ENCODE measurements at regions not wholly inside any gene's neighbourhood (a gene's known extent, or its start where the extent isn't known, plus 50 kb on each side); places are given as distances from the start of the nearest gene placed in this dataset.

- DNase-seq = no peak
Observed at GRCh38 chr15:98203872-98204660, 243.6 kb downstream of the ARRDC4 start.

DNA sequence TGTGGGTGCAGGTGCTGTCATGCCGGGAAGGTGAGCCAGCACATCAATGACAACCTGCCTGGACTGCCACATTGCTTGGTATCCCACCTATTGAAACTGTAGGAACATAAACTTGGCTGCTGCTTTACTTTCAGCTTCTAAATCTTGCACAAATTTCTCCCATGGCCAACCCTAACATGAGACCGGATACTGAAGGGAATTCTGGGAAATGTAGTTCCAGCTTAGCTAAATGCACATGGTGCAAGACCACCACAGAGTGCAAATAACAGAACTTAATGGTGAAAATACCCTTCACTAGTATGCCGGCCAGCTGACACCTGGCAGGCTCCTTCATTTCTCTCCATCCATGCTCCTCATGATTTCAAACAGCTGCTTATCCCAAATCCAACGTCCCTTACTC, 247.4 kb downstream of the ARRDC4 start:
- no peak for DNase-seq

DNA sequence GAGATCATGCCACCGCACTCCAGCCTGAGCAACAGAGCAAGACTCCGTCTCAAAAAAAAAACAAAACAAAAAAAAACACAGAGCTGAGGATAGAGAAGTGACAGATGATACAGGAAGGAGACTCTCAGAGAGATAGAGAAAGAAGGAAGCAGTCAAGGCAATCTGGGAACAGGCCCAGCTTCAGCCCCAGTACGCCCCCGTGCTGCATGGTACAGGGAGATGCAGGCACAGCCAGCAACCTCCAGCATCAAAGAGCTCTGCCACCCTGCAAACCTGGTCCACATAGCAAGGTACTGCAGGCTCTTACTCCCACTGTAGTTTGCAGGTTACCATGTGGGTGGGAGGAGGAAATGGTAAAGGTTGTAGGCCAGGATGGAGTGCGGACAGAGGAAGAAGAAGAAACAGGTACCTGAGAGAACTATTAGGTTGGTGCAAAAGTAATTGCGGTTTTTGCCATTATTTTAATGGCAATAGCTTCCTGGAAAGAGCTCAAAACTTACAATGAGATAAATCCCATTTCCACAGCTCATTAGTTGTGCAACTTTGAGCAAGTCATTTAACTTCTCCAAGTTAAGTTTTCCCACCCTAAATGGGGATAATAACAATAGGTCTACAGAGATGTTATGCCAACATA, 253.0 kb downstream of the ARRDC4 start:
- DNase-seq = no peak

- DNase-seq = no peak
Observed at GRCh38 chr15:98216166-98216565, 255.7 kb downstream of the ARRDC4 start.

DNA sequence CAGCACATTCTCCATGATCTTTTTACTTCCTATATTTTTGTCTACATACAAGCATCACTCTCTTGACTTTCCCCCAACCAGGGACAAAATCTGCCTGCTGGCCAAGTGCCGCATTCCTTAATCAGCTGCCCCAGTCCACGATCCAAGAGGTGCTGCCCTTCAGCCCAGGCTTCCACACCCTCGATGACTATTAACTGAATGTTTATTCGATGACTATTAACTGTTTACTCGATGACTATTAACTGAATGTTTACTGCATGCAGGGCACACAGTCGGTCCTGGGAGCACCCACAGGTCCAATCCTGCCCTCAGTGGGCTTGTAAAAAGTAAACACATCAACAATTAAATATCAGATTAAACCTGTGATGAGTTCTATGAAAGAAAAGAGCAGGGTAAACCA, 256.9 kb downstream of the ARRDC4 start:
- no peak for DNase-seq

- DNase-seq = no peak
Observed at GRCh38 chr15:98221144-98221543, 260.6 kb downstream of the ARRDC4 start.

- DNase-seq = no peak
Observed at GRCh38 chr15:98221577-98221976, 261.1 kb downstream of the ARRDC4 start.

DNA sequence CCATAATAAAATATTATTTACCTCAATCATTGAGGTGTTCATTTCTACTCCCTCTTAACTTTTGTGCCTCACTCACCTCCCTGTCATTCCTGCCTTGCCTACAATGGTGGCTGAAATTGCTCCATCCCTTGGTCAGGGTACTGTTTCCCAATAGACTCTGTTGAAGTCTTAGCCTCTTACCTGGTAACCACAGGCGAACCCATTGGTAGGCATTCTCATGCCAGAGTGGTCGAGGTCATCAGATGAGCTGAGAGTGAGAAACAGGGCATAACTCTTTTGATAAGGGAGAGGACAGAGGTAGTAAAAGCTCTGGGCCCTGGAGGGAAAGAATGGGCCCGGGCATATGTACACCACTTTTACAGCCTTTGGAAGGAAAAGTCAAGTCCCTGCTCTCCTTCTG, 265.6 kb downstream of the ARRDC4 start:
- no peak for DNase-seq

GRCh38 chr15:98226578-98226977, 266.1 kb downstream of the ARRDC4 start:
- DNase-seq = no peak

DNA sequence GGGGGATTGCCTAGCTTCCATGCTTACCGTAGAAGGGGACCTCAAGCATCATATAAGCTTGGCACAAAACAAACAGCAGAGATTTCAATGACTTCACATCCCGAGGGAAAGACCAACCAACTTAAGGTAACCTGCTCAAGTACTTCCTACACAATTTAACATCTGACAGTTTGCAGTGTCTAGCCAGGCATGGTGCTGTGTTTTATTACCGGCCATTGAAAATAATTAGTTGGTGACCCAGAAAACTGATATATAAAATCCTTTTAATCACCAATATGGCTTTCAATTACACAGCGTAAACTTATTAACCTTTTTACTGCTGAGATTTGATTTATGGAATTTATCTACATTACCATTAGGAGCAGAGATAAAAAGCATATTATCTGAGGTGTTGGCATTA, 268.3 kb downstream of the ARRDC4 start:
- no peak for DNase-seq

DNA sequence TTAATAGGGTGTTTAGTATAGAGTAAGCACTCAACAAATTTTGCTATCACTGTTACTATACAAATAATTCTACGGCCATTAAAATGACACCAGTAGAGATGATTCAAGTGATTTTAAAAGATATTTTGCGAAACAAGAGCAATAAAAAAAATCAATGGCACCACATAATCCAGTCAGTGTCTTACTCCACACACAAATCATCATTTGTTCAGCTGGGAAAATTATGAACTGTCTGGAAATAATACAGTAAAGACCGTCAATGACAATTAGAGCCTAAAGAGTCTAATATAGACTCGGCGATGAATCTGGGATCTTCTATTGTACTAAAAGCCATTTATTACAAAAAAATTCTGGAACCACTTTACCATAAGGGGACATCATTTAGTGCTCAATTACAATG, 270.5 kb downstream of the ARRDC4 start:
- no peak for DNase-seq

GRCh38 chr15:98231696-98232440, 271.4 kb downstream of the ARRDC4 start:
- no peak for DNase-seq

DNA sequence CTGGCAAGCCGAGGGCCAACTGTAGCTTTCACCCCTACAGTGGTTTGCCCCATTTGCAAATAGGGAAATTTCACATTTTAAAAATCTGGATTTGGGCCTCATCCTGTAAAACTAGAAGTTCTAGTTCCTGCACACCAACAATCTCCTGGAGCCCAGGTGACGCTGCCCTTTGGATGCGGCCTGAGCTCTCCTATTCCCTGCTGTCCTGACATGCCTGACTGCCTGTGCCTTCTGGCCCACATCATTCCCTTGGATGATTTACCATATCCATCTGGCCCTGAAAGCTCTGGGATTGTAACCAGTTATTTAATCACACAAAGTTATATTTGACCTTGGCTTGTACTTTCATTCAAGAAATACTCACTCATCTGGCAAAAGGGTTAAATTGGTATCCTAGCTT, 272.3 kb downstream of the ARRDC4 start:
- DNase-seq = no peak

DNA sequence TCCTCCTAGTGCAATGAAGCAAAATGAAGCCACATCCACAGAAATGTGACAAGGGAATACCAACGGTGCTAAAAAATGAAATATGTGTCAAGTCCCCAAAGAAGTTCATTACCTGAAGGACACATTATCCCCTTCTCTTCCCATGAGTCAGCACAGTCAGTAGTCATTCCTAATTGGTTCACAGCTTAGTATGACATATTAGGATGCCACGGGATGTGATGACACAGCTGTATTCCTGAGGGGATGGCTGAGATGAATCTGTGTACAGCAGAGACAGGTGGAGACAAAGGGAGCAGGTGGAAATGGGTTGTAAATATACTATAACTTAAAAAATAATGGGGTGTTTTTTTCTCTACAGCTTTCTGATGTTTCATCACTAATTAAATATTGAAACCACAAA, 273.4 kb downstream of the ARRDC4 start:
- DNase-seq = no peak

- no peak for DNase-seq
Observed at GRCh38 chr15:98240303-98240702, 279.8 kb downstream of the ARRDC4 start.

- no peak for DNase-seq
Observed at GRCh38 chr15:98241032-98241554, 280.6 kb downstream of the ARRDC4 start.

DNA sequence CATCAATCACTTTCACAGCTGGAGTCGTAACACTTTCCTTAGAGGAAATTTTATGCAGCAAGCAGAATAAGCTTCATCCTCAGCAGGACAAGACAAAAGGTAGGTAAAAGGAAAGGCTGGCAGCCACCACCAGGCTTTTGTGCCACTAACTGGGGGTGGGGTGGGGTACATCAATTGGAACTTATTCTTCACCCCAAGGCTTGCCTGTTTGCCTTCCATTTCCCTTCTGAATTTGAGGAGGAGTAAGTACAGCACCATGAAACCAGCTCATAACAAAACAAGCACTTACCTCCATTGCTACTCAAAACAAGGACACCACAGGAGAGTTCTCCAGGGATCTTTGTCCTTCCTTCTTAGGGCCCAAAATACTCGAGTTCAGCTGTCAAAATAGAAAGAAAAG, 296.8 kb downstream of the ARRDC4 start:
- DNase-seq = no peak

DNA sequence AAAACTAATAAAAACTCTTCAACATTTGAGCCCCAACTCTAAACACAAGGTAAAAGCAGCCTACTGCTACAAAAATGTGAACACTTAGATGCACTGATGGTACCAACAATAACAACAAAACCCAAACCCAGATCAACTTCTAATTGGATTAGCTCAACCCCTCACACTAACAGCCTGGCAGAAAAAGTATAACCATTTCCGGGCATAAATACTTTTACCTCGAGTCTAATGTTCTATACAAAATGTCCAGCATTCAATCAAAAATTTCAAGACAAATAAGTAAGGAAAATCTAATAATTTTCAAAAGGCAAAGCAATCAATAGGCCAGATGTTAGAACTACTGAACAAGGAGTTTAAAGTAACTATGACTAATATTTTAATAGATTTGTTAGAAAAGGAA, 303.3 kb downstream of the ARRDC4 start:
- no peak for DNase-seq

- no peak for DNase-seq
Observed at GRCh38 chr15:98266295-98266694, 305.8 kb downstream of the ARRDC4 start.

DNA sequence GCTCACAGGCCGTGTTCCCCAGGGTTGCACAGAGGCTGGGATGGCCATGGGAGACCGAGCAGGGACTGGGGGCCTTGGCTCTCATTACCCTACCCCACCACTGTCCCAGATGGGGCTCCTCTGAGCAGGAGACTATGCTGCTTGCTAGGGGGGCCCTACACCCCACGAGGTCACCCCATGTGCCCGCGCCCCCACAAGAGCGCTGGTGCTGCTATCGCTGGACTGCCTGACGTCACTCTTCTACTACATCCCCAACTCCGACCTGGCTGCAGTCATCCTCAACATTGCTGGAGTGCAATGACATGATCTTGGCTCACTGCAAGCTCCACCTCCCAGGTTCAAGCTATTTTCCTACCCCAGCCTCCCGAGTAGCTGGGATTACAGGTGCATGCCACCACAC, 307.7 kb downstream of the ARRDC4 start:
- no peak for DNase-seq

GRCh38 chr15:98272625-98273024, 312.1 kb downstream of the ARRDC4 start:
- no peak for DNase-seq

GRCh38 chr15:98276018-98276417, 315.5 kb downstream of the ARRDC4 start:
- DNase-seq = no peak

DNA sequence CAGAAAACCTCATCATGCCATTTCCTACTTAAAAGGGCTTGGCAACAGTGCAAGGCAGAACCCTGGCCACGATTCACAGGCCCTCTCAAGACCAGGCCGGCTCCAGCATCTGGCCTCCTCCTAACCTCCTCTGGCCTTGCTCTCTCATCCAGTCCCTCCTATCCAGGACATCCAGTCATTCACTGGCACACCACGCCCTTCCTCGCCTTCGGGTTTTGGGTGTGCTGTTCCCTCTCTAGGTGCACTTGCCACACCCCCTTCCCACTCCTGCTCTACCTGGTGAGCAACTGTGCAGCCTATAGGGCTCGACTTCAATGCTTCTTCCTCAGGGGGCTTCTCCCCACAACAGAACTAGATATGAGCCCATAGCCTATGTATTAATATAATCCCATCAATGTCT, 317.1 kb downstream of the ARRDC4 start:
- no peak for DNase-seq

Data from activated CD4-positive, alpha-beta T cell treated with anti-CD3 and anti-CD28 coated beads for 4 hours (primary cell).